HepG2 (cell line): ENCODE measurements at regions not wholly inside any gene's neighbourhood (a gene's known extent, or its start where the extent isn't known, plus 50 kb on each side); places are given as distances from the start of the nearest gene placed in this dataset.

Experiments used
- AHR ChIP-seq: IDR thresholded peaks from 2 replicates; pipeline ENCODE4 v1.6.1; 2018; ENCODE audit warnings: missing genetic modification reagents, missing compliant biosample characterization
- ATF1 ChIP-seq: IDR thresholded peaks from 2 replicates; pipeline ENCODE4 v1.6.1; 2016; ENCODE audit warnings: mild to moderate bottlenecking, control low read depth
- FOXO1 ChIP-seq: sonication (generic); formaldehyde crosslinking; IDR thresholded peaks from 2 replicates; pipeline ENCODE4 v1.4.0; 2020; ENCODE audit warnings: missing genetic modification reagents
- GRHL1 ChIP-seq: sonication (generic); formaldehyde crosslinking; conservative IDR thresholded peaks from 2 replicates; pipeline ENCODE4 v1.8.0; 2022; ENCODE audit warnings: missing genetic modification reagents
- MIER2 ChIP-seq: IDR thresholded peaks from 2 replicates; pipeline ENCODE4 v1.6.1; 2016; ENCODE audit warnings: missing biosample characterization, missing genetic modification reagents
- MTA3 ChIP-seq: sonication (generic); formaldehyde crosslinking; IDR thresholded peaks from 2 replicates; pipeline ENCODE4 v1.4.0; 2020; ENCODE audit warnings: missing genetic modification reagents
- PATZ1 ChIP-seq: sonication (generic); formaldehyde crosslinking; IDR thresholded peaks from 2 replicates; pipeline ENCODE4 v1.4.0; 2020; ENCODE audit warnings: missing genetic modification reagents
- PHF8 ChIP-seq: sonication (generic); formaldehyde crosslinking; IDR thresholded peaks from 2 replicates; pipeline ENCODE4 v1.5.0; 2020; ENCODE audit warnings: missing genetic modification reagents
- POLR2AphosphoS2 ChIP-seq: IDR thresholded peaks from 2 replicates; pipeline ENCODE4 v1.6.1; 2011; ENCODE audit warnings: low read depth, low read length, improper control_type of control experiment
- RCOR2 ChIP-seq: IDR thresholded peaks from 2 replicates; pipeline ENCODE4 v1.6.1; 2016; ENCODE audit warnings: missing biosample characterization, missing genetic modification reagents
- SOX5 ChIP-seq: IDR thresholded peaks from 2 replicates; pipeline ENCODE4 v1.6.1; 2016; ENCODE audit warnings: borderline replicate concordance
- THAP7 ChIP-seq: sonication (generic); formaldehyde crosslinking; IDR thresholded peaks from 2 replicates; pipeline ENCODE4 v1.8.1; 2023; ENCODE audit warnings: mild to moderate bottlenecking, missing genetic modification reagents
- ZFP37 ChIP-seq: sonication (generic); formaldehyde crosslinking; IDR thresholded peaks from 2 replicates; pipeline ENCODE4 v1.4.0; 2020; ENCODE audit warnings: missing genetic modification reagents, borderline replicate concordance
- ZFP62 ChIP-seq: sonication (generic); formaldehyde crosslinking; IDR thresholded peaks from 2 replicates; pipeline ENCODE4 v1.4.0; 2020; ENCODE audit warnings: missing genetic modification reagents
- ZMYM4 ChIP-seq: sonication (generic); formaldehyde crosslinking; IDR thresholded peaks from 2 replicates; pipeline ENCODE4 v1.8.1; 2023; ENCODE audit warnings: mild to moderate bottlenecking, missing genetic modification reagents
- ZNF234 ChIP-seq: sonication (generic); formaldehyde crosslinking; conservative IDR thresholded peaks from 2 replicates; pipeline ENCODE4 v1.5.1; 2020; ENCODE audit warnings: mild to moderate bottlenecking, missing genetic modification reagents
- ZNF275 ChIP-seq: sonication (generic); formaldehyde crosslinking; IDR thresholded peaks from 2 replicates; pipeline ENCODE4 v1.8.0; 2022; ENCODE audit warnings: missing genetic modification reagents, mild to moderate bottlenecking, inconsistent platforms, borderline replicate concordance
- ZNF34 ChIP-seq: sonication (generic); formaldehyde crosslinking; IDR thresholded peaks from 2 replicates; pipeline ENCODE4 v1.4.0; 2020; ENCODE audit warnings: mild to moderate bottlenecking, missing genetic modification reagents, borderline replicate concordance
- ZSCAN12 ChIP-seq: sonication (generic); formaldehyde crosslinking; IDR thresholded peaks from 2 replicates; pipeline ENCODE4 v1.9.0; 2021; ENCODE audit warnings: mild to moderate bottlenecking, missing genetic modification reagents
- TF ChIP-seq, protein P1 (sequence below): sonication (generic); formaldehyde crosslinking; IDR thresholded peaks from 2 replicates; pipeline ENCODE4 v1.4.0; 2020; ENCODE audit warnings: mild to moderate bottlenecking, missing genetic modification reagents
- TF ChIP-seq, protein P2 (sequence below): IDR thresholded peaks from 2 replicates; pipeline ENCODE4 v1.6.1; 2016; ENCODE audit warnings: missing biosample characterization, missing genetic modification reagents, low read depth
- TF ChIP-seq, protein P3 (sequence below): sonication (generic); formaldehyde crosslinking; IDR thresholded peaks from 2 replicates; pipeline ENCODE4 v1.8.0; 2022; ENCODE audit warnings: missing genetic modification reagents, mild to moderate bottlenecking, moderate library complexity, borderline replicate concordance

DNA sequence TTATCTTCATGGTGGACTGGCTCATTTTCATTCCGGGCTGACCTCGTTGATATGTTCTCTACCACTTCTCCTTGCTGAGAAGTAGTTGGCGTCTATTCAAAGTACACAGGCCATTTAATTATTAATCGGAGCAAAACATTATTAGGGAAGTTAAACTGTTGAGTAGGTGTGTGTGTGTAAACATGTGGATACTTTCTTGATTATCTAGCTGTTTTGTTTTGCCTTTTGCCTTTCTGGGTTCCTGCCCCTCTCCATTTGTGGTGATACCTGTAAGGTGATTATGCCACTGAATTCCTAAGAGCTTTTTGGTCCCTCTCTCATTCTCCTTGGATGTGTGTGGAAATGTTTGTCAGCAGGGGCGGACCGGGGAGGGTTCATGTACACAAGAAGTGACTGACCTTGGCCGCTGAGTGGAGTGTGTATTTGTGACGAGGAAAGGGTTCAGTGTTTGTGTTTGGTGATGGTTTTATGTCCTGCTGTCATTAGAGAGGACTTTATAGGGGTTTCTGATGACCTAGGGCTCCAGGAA is 56.6 kb upstream of the PPP2R5A start (continued):
- TF ChIP-seq, protein P1, sequence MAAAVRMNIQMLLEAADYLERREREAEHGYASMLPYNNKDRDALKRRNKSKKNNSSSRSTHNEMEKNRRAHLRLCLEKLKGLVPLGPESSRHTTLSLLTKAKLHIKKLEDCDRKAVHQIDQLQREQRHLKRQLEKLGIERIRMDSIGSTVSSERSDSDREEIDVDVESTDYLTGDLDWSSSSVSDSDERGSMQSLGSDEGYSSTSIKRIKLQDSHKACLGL (CRISPR knock-in tag): no peak
- TF ChIP-seq AHR (CRISPR knock-in tag) (no peak), PATZ1 (CRISPR knock-in tag) (peak; percentile 78), THAP7 (CRISPR knock-in tag) (no peak), PHF8 (CRISPR knock-in tag) (no peak), ZFP62 (CRISPR knock-in tag) (no peak), ZSCAN12 (CRISPR knock-in tag) (no peak), POLR2AphosphoS2 (no peak), FOXO1 (CRISPR knock-in tag) (peak; percentile 84), ZNF275 (CRISPR knock-in tag) (no peak), GRHL1 (CRISPR knock-in tag) (no peak), ZMYM4 (0 out of 2 replicates have a peak, but pooled peaks have one; percentile 49), MTA3 (CRISPR knock-in tag) (no peak), RCOR2 (CRISPR knock-in tag) (peak; percentile 48; the same call in 1 of the 2 replicates), MIER2 (CRISPR knock-in tag) (0 out of 2 replicates have a peak, but pooled peaks have one; percentile 46), SOX5 (CRISPR knock-in tag) (peak; percentile 77), ZNF34 (CRISPR knock-in tag) (no peak), ZNF234 (CRISPR knock-in tag) (no peak), ZFP37 (no peak), ATF1 (CRISPR knock-in tag) (no peak)
- TF ChIP-seq, protein P2, sequence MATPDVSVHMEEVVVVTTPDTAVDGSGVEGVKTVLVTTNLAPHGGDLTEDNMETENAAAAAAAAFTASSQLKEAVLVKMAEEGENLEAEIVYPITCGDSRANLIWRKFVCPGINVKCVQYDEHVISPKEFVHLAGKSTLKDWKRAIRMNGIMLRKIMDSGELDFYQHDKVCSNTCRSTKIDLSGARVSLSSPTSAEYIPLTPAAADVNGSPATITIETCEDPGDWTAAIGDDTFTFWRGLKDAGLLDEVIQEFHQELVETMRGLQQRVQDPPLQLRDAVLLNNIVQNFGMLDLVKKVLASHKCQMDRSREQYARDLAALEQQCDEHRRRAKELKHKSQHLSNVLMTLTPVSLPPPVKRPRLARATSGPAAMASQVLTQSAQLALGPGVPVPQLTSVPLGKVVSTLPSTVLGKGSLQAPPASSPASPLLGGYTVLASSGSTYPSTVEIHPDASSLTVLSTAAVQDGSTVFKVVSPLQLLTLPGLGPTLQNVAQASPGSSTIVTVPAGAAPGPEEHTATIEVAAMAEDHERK (CRISPR knock-in tag): no peak
- TF ChIP-seq, protein P3, sequence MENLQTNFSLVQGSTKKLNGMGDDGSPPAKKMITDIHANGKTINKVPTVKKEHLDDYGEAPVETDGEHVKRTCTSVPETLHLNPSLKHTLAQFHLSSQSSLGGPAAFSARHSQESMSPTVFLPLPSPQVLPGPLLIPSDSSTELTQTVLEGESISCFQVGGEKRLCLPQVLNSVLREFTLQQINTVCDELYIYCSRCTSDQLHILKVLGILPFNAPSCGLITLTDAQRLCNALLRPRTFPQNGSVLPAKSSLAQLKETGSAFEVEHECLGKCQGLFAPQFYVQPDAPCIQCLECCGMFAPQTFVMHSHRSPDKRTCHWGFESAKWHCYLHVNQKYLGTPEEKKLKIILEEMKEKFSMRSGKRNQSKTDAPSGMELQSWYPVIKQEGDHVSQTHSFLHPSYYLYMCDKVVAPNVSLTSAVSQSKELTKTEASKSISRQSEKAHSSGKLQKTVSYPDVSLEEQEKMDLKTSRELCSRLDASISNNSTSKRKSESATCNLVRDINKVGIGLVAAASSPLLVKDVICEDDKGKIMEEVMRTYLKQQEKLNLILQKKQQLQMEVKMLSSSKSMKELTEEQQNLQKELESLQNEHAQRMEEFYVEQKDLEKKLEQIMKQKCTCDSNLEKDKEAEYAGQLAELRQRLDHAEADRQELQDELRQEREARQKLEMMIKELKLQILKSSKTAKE (CRISPR knock-in tag): peak; percentile 63; the same call in 1 of the 2 replicates
